Ovary (tissue), 3 donors: ENCODE measurements at regions not wholly inside any gene's neighbourhood (a gene's known extent, or its start where the extent isn't known, plus 50 kb on each side); places are given as distances from the start of the nearest gene placed in this dataset.

Source experiments
- CTCF ChIP-seq, 3 donors: fragments of 450-650 bp in 2 of 3; fragments of 200-600 bp in 1 of 3; IDR thresholded peaks; one replicate each; pipeline versions ENCODE4 v1.5.1 to v1.8.0; 2016 to 2022; ENCODE audit warnings: antibody characterized with exemption in 3 of 3, mild to moderate bottlenecking in 1 of 3
- POLR2A ChIP-seq: fragments of 450-650 bp; IDR thresholded peaks from one replicate; pipeline ENCODE4 v1.6.1; 2017; ENCODE audit warnings: antibody characterized with exemption, mild to moderate bottlenecking, moderate library complexity
- donor health status: DM: no; HTN: no; CAD: no.

GRCh38 chr4:26001413-26001812, 87.4 kb downstream of the SMIM20 start:
- TF ChIP-seq CTCF (IDR thresholded peaks at IDR 0.05) (no peak), POLR2A (no peak)
